Kidney epithelial cell (primary cell): ENCODE measurements at regions not wholly inside any gene's neighbourhood (a gene's known extent, or its start where the extent isn't known, plus 50 kb on each side); places are given as distances from the start of the nearest gene placed in this dataset.
"Not testable (repeated sequence)": the region's sequence is repeated elsewhere in the genome, so short reads cannot be mapped to it uniquely, and the experiment has no call there.

Source experiments
- DNase-seq: peaks from one replicate; pipeline ENCODE4 v3.0.0-alpha.2; 2010; ENCODE audit warnings: low read depth
- H3K27me3 ChIP-seq: 2 replicates; pipeline ENCODE4 v1.6.0; 2011; ENCODE audit warnings: low read length; ENCODE audit not compliant: control insufficient read depth, insufficient read depth
- H3K36me3 ChIP-seq: 2 replicates; pipeline ENCODE4 v1.5.1; 2011; ENCODE audit warnings: low read length; ENCODE audit not compliant: control insufficient read depth, insufficient read depth
- H3K4me3 ChIP-seq: 2 replicates; pipeline ENCODE4 v1.5.1; 2011; ENCODE audit warnings: low read depth, mild to moderate bottlenecking, control low read depth, low read length
- CTCF ChIP-seq: IDR thresholded peaks from 2 replicates; pipeline ENCODE4 v1.5.1; 2011; ENCODE audit warnings: mild to moderate bottlenecking, moderate library complexity, low read length, control low read depth, inconsistent platforms; ENCODE audit not compliant: insufficient read depth, poor library complexity, severe bottlenecking

GRCh38 chr2:34703292-34703691 lies 1104.2 kb upstream of the FAM98A start:
- DNase-seq = no peak
- no peak for TF ChIP-seq CTCF
- no peaks in the 10 kb centered on the region for H3K36me3 ChIP-seq
- H3K27me3 ChIP-seq = no peaks in the 10 kb centered on the region
- no peak overlapping the region for H3K4me3 ChIP-seq

DNA sequence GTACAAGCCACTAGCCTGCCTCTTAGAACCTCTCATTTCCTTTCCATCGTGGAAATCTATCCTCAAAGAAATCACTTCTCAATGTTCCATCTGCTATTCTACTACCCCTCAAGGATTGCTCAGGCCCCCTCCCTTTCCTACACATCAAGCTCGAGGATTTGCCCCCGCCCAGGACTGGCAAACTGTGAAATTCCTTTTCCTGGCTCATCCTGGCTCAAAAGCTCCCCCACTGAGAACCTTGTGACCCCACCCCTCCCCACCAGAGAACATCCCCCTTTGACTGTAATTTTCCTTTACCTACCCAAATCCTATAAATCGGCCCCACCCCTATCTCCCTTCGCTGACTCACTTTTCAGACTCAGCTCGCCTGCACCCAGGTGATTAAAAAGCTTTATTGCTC lies 1103.3 kb upstream of the FAM98A start:
- not testable (repeated sequence) for H3K4me3 ChIP-seq, H3K27me3 ChIP-seq, H3K36me3 ChIP-seq, DNase-seq

GRCh38 chr2:34677591-34677990 lies 1078.5 kb upstream of the FAM98A start:
- not testable (repeated sequence) for H3K36me3 ChIP-seq, DNase-seq, H3K27me3 ChIP-seq
- H3K4me3 ChIP-seq = peak overlapping the region; percentile 30

- DNase-seq = peak; percentile 29
- not testable (repeated sequence) for H3K4me3 ChIP-seq, H3K27me3 ChIP-seq, H3K36me3 ChIP-seq
These were observed 1078.0 kb upstream of the FAM98A start for GRCh38 chr2:34677119-34677531.

DNA sequence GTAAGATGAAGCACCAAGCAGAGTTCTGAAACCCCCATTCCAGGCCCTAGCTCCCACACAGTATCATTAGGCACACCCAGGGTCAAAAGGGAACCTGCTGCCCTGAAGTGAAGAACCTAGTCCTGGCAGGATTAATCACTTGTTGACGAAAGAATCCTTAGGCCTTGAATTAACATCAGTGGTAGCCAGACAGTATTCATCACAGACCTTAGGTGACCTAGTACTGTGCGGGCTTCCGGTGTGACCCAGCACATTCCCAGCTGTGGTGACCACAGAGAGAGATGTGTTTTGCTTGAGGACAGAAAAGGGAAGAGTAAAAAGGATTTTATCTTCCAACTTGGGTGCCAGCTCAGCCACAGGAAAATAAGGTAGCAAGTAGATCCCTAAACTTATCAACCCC lies 1071.4 kb upstream of the FAM98A start:
- TF ChIP-seq CTCF = no peak
- Histone ChIP-seq H3K4me3 (no peak overlapping the region), H3K27me3 (no peaks in the 10 kb centered on the region), H3K36me3 (no peaks in the 10 kb centered on the region)
- no peak for DNase-seq

DNA sequence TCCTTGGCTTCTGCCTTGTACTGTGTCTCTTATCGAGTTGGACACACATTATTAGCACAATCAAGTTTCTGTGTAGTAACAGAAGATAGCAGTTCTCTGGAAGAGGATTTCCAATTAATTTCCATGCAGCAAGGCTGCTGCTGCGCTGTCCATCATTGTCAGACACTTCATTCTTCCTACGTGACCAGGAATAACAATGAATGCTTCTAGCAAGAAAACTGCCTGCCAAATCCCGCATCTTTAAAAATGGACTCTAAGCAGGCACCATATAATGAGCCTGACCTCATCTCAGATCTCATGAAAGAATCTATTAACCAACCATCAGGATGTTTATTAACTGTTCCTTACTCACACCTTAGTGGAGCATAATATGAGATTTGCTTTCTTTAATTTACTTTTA lies 1067.7 kb upstream of the FAM98A start:
- no peak overlapping the region for H3K4me3 ChIP-seq
- DNase-seq = no peak
- no peak for TF ChIP-seq CTCF
- H3K36me3 ChIP-seq = no peaks in the 10 kb centered on the region
- no peaks in the 10 kb centered on the region for H3K27me3 ChIP-seq

DNA sequence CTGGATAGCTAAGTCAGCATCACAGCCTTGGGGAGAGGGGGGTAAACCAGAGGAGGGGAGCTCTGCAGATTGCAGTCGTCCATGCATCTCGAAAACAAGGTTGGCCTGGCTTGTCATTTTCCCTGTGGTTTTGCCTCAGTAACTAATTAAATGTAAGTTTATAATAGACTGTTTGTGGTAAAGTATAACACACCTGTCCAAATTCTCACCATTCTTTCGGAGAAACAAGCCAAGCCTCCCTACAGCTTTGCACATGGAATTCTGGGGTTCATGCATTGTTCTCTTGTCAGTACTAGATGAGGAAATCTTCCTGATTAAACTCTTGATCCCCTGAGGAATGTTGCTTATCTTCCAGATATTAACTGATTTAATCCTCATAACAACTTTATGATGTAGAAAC lies 1065.2 kb upstream of the FAM98A start:
- H3K36me3 ChIP-seq = no peaks in the 10 kb centered on the region
- TF ChIP-seq CTCF = no peak
- H3K4me3 ChIP-seq = no peak overlapping the region
- no peaks in the 10 kb centered on the region for H3K27me3 ChIP-seq
- peak; percentile 29 for DNase-seq

GRCh38 chr2:34663314-34663713 lies 1064.2 kb upstream of the FAM98A start:
- no peaks in the 10 kb centered on the region for H3K27me3 ChIP-seq
- no peak for DNase-seq
- TF ChIP-seq CTCF = no peak
- no peak overlapping the region for H3K4me3 ChIP-seq
- H3K36me3 ChIP-seq = no peaks in the 10 kb centered on the region
